ENCODE measurements at regions not wholly inside any gene's neighbourhood (a gene's known extent, or its start where the extent isn't known, plus 50 kb on each side); places are given as distances from the start of the nearest gene placed in this dataset.

DNA sequence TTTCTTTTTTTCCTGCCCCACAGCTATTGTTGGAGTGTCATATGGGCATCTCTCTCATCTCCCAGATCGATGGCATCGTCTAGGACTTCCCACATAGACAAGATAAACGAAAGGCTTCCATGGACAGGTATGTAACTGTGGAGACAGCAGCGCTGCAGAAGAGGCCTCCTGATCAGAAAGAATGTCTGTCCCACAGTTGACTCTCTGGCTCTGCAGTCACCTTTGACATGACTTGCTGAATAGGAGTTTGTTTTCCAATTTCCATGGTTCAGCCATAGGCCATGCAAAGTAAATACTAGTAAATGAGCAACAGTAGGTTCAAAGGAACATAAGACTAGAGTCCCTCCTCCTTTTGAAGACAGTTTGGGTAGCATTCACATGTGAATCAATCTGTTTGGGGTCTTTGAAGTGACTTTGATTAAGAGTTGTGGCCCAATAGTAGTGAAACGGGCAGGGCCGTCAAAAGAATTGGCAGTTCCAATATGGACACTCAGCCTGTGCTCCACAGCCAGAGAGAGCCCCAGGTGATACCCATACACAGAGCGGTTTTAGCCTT, 134.7 kb upstream of the IFNGR1 start:
- DNase-seq (ENCODE audit: low read depth in 2 of 2), result no peak

DNA sequence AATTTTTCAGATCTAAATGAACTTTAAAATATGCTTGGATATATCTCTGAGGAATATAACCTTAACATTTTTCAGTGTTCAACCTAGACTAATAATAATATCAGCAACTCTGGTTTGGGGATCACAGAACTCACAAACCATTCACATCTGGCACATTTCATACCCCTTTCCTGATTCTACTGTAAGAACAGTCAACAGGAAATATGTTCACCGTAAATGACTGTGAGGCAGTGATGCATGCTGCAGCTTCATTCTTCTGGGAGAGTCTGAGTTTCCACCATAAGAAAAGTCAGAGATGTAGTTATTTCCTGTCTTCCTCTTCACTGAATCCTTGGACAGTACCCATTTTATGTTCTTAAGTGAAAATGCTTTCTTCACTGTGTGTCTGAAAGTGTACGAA, 134.2 kb upstream of the IFNGR1 start:
- no peak for DNase-seq (ENCODE audit: low read depth in 2 of 2)

DNA sequence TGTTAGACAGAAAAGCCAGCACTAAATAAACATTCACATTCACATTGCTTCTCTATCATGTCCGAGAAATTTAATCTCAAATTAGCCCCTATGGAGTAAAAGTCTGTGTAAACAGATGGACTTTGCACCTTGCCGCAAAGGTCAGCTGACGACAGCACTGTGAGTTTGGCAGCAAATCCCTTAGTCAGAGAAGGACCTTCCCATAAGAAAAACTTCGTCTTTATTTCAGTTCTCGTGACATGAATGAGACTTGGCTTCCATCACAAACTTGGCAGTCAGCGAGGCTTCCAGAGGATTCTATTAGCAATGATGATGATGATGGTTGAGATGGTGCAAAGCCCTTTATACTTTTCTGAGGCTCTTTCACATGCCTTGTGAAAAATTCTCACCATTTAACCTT, 133.7 kb upstream of the IFNGR1 start:
- no peak for DNase-seq (ENCODE audit: low read depth in 2 of 2)

- DNase-seq (ENCODE audit: low read depth in 2 of 2), result no peak
Observed at GRCh38 chr6:137351890-137352289, 132.7 kb upstream of the IFNGR1 start.

- no peak for DNase-seq (ENCODE audit: low read depth in 2 of 2)
Observed at GRCh38 chr6:137350857-137351256, 131.7 kb upstream of the IFNGR1 start.

DNA sequence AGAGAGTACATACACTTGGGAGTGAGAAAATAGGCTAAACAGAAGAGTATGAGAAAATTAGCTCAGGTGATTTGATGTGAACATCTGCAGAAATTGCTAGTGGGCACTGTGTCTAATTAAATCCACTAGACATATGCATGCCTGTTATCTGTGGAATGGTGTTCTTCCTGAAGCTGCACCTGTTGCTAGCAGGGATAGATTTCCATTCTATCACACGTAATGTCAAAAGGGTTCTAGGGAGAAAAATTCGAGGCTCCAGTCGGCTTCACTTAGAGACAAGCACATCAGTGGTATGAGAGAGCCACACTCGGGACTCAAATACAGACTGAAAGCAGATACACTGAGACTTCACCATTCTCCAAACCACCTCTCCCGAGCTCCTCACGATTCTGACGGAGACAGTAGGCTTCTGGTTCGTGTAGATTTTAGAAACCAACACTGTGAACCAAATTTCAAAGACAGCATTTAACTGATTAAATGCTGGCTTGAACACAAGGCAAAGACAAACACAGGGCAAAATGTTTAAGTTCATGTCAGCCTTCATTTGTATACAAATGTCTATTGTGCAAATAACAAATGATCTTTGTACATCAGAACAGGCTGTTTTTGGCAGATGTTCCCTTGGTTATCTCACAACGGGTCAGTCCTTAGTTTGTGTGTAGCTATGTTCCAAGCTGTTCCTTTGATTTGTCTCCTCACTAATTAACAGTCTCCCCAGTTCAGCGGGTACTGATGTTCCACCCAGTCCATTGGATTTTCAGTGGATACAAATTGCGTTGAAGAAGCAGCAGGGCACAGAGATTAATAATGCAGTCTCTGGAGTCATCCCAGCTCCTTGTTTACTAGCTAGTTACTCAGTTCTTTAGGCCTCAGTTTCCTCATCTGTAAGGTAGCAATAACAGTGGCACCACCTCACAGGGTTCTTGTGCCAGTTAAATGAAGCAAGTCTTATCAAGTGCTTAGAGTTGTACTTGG, 131.0 kb upstream of the IFNGR1 start:
- no peak for DNase-seq (ENCODE audit: low read depth in 2 of 2)

DNA sequence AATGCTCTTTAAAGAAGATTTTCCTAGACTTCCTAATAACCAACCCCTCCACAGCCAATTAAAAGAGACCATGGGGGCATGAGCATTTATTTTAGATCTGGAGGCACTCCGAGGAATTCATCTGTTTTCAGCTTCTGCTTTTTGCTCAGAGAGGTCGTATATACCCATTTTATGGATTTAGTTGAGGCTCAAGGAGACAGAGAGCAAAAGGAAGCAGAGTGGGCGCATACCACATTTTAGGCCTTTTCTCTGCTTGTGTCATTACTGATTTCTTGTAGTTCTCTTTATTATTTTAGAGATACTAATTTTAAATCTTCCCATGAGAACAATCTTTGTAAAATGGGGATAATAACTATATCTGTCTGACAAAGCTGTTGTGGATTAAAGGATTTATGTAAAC, 129.6 kb upstream of the IFNGR1 start:
- no peak for DNase-seq (ENCODE audit: low read depth in 2 of 2)

DNA sequence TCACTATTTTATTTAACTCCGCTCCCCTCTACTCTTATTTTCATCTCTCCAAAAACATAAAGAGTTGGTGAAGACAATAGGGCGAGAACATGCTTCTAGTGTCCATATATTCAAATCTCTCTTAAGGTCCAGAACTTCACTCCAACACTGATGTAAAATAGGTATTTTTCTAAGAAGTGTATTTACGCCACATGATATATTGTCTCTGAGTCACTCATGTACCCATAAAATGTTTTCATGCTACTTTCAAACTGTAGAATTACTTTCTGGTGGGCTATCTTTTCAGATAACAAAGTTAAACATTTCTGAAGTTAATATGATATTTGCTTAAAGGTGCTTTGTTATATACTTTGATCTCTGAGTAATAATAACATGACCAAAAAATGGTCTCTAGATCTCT, 124.1 kb upstream of the IFNGR1 start:
- no peak for DNase-seq (ENCODE audit: low read depth in 2 of 2)

- DNase-seq (ENCODE audit: low read depth in 2 of 2), result no peak
Observed at GRCh38 chr6:137342607-137343190, 123.5 kb upstream of the IFNGR1 start.

- DNase-seq (ENCODE audit: low read depth in 2 of 2), result peak; percentile 7 to 22
Observed at GRCh38 chr6:137341681-137342195, 122.6 kb upstream of the IFNGR1 start.

DNA sequence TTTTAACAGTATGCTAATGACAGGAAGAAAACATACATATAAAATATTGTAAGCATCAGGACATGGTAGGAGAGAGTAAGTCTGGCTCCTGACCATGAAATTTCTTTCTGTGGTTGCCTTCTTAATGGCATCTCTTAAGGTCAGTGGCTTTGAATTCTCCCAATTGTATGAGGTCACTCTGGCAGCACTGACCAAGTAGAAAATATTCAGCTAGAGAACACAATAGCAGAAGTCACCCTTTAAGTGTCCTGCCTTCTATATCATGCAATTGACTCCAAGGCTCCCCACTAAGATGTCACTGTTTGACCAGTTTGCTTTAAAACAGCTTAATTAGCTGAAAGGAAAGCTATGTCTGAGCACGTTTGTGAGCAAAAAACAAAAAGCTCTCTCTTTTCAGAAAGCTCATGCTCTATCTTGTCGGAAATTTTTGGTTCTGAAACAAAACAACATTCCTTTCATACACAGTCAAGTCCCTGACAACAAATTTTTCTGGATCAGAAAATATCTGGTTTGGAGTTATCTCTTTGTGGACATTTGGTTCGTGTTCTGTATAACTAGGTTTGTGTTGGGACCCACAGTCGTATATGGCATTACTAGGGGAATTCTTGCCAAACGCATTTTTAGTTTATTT, 120.9 kb upstream of the IFNGR1 start:
- DNase-seq (ENCODE audit: low read depth in 2 of 2), result no peak

DNA sequence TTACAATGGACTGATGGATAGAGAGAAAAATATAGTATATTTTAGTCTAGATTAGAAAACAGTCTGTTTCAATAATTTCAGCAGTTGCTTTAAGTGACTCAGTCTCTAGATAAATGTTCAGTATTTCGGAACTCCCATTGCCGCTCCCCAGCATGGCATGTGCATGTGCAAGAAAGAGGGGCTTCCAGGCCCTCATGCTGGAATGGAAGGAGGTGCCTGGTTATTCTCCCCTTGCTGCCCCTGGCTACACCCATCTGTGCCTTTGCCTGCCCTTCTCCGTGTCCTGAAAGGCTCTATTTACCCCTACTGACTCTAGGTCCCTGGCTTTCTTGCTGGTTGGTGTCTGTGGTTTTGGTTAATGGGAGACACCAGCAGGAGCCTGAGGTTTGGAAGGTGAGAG, 115.7 kb upstream of the IFNGR1 start:
- no peak for DNase-seq (ENCODE audit: low read depth in 2 of 2)

- DNase-seq (ENCODE audit: low read depth in 2 of 2), result no peak
Observed at GRCh38 chr6:137334094-137334493, 114.9 kb upstream of the IFNGR1 start.

- no peak for DNase-seq (ENCODE audit: low read depth in 2 of 2)
Observed at GRCh38 chr6:137332637-137333280, 113.6 kb upstream of the IFNGR1 start.

DNA sequence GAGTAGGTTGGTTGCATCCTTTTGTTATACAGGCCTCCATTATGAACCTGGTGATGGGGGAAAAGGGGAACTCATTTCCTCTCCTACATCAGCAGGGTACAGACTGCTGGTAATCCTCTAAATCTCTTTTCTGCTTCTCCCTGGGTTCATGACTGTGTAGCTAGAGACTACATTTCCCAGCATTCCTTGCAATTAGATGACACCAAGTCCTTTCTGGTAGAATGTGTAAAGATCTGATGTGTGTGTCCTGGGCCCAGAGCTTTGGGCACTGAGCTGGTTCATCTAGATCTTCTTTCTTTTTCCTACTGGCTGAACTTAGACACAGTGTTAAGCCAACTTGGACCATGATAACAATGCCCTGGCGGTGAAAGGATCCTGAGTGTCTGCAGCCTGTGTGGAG, 104.7 kb upstream of the IFNGR1 start:
- no peak for DNase-seq (ENCODE audit: low read depth in 2 of 2)

- DNase-seq (ENCODE audit: low read depth in 2 of 2), result no peak
Observed at GRCh38 chr6:137320271-137320670, 101.1 kb upstream of the IFNGR1 start.

- no peak for DNase-seq (ENCODE audit: low read depth in 2 of 2)
Observed at GRCh38 chr6:137316626-137317025, 97.4 kb upstream of the IFNGR1 start.

DNA sequence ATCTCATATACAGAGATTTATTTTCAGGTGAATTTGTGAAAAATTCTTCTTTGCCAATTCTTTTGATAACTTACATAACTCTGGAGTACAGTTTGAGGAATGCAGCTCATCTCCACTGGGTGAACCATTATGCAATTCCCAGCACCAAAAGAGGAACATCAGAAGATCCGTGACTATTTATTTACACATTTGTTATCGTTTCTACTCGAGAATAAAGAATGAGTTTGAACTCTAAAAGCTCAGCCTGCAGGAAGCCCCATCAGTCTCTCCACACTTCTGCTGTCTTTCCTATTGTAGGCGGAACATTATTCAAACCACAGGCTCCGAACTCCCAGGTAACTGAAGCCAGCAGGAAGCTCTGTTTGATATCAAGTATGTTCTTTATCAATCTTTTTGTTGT, 95.9 kb upstream of the IFNGR1 start:
- DNase-seq (ENCODE audit: low read depth in 2 of 2), result no peak

DNA sequence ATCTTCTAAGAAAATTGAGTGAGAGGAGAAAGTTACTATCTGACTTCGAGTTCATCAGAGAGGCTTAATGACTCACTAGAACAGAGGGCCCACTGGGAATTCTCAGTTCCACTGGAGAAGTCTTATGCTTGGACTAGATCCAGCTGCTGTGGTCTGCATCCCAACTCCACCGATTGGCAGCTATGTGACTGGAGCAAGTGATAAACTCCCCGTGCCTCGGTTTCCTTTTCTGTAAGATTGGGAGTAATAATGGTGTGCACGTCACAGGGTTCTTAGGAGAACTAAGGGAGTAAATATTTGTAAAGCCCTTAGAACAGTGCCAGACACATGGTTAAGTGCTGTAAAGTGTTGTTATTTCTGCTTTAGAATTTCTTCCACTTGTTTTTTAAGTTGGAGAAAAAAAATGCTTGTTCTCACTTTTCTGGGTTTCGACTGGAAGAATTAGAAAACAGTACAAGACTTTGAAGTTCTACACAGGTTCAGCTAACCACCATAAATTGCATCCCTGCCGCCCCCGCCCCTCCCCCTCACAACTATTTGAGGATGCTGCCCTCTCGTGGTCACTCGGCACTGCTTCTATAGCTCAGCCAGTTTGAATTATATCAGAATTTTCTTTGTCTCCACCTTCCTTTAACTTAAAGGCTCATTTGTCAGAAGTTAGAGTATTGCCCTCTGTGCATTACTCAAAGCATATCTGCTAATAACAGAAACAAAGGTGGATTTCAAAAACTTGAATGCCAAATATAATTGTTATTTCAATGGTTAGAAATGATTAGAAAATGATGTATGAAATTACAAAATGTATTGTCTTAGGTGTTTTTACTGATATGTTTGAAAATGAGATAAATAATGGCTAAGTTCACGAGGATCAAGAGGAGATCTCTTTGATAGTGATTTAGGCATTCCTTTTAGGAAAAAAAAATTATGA, 95.0 kb upstream of the IFNGR1 start:
- DNase-seq (ENCODE audit: low read depth in 2 of 2), result peak; percentile 59 to 70

DNA sequence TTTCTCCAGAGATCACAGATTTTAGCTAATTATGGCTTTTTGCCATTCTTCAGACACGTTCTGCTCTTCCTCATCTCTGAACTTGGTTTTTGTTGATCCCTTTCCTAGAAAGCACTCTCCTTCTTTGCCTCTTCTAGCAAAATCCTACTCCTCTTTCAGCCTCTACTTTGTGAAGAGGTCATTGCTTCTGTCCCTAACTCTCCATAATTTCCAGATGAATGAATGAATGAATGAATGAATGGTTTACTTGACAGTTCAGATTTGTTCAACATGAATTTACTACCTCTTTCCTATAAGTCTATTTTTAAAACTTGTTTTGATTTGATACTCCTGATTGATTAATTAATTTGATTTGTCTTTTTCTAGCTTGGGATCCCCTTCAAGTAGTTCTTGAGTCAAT, 94.0 kb upstream of the IFNGR1 start:
- no peak for DNase-seq (ENCODE audit: low read depth in 2 of 2)

GRCh38 chr6:137311940-137312339, 92.8 kb upstream of the IFNGR1 start:
- DNase-seq (ENCODE audit: low read depth in 2 of 2), result no peak
